ENCODE measurements at regions not wholly inside any gene's neighbourhood (a gene's known extent, or its start where the extent isn't known, plus 50 kb on each side); places are given as distances from the start of the nearest gene placed in this dataset.
"Not testable (repeated sequence)": the region's sequence is repeated elsewhere in the genome, so short reads cannot be mapped to it uniquely, and the experiment has no call there.

- TF ChIP-seq, protein P1, sequence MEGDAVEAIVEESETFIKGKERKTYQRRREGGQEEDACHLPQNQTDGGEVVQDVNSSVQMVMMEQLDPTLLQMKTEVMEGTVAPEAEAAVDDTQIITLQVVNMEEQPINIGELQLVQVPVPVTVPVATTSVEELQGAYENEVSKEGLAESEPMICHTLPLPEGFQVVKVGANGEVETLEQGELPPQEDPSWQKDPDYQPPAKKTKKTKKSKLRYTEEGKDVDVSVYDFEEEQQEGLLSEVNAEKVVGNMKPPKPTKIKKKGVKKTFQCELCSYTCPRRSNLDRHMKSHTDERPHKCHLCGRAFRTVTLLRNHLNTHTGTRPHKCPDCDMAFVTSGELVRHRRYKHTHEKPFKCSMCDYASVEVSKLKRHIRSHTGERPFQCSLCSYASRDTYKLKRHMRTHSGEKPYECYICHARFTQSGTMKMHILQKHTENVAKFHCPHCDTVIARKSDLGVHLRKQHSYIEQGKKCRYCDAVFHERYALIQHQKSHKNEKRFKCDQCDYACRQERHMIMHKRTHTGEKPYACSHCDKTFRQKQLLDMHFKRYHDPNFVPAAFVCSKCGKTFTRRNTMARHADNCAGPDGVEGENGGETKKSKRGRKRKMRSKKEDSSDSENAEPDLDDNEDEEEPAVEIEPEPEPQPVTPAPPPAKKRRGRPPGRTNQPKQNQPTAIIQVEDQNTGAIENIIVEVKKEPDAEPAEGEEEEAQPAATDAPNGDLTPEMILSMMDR (IDR thresholded peaks at IDR 0.05; ENCODE audit: extremely low read depth in 1 of 2, insufficient read depth in 1 of 2, low read depth in 1 of 2, low read length in 2 of 2), result not testable (repeated sequence)
- not testable (repeated sequence) for TF ChIP-seq POLR2AphosphoS5 (IDR thresholded peaks at IDR 0.05; ENCODE audit: insufficient read depth, low read depth, low read length); EZH2 (IDR thresholded peaks at IDR 0.05; ENCODE audit: borderline replicate concordance, low read depth, low read length, severe bottlenecking); POLR2A (IDR thresholded peaks at IDR 0.05; ENCODE audit: low read depth, low read length); JUN (IDR thresholded peaks at IDR 0.05; ENCODE audit: borderline replicate concordance, insufficient read depth, insufficient read length, low read depth)
- TF ChIP-seq, protein P2, sequence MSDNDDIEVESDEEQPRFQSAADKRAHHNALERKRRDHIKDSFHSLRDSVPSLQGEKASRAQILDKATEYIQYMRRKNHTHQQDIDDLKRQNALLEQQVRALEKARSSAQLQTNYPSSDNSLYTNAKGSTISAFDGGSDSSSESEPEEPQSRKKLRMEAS (IDR thresholded peaks at IDR 0.05; ENCODE audit: insufficient read depth, insufficient read length), result not testable (repeated sequence)
Measured at GRCh38 chr22:22051032-22051431, 68.4 kb upstream of the TOP3B start.

Measured in endothelial cell of umbilical vein (primary cell).